GM19328 (cell line): ENCODE measurements at regions not wholly inside any gene's neighbourhood (a gene's known extent, or its start where the extent isn't known, plus 50 kb on each side); places are given as distances from the start of the nearest gene placed in this dataset.
A peak's percentile ranks its signal among the peaks of the same experiment; 100 is the strongest.

Experiments
- ATAC-seq: cut with Tn5 transposase; IDR thresholded peaks from one replicate; pipeline ENCODE4 v1.9.1; 2021; ENCODE audit warnings: mild to moderate bottlenecking, moderate library complexity; ENCODE audit not compliant: unreplicated experiment

- ATAC-seq, result peak; percentile 59
These were observed 201.2 kb upstream of the PRKCQ start for GRCh38 chr10:6781133-6781770.

- no peak for ATAC-seq
These were observed 200.1 kb upstream of the PRKCQ start for GRCh38 chr10:6780008-6780677.

GRCh38 chr10:6778992-6779701 lies 199.1 kb upstream of the PRKCQ start:
- ATAC-seq, result no peak

GRCh38 chr10:6776170-6776569 lies 196.1 kb upstream of the PRKCQ start:
- no peak for ATAC-seq

GRCh38 chr10:6774406-6774805 lies 194.3 kb upstream of the PRKCQ start:
- ATAC-seq, result no peak

- ATAC-seq, result no peak
These were observed 191.3 kb upstream of the PRKCQ start for GRCh38 chr10:6771331-6771730.

- ATAC-seq, result no peak
These were observed 190.8 kb upstream of the PRKCQ start for GRCh38 chr10:6770846-6771245.

GRCh38 chr10:6769704-6770417 lies 189.8 kb upstream of the PRKCQ start:
- ATAC-seq, result no peak

GRCh38 chr10:6766131-6766801 lies 186.2 kb upstream of the PRKCQ start:
- no peak for ATAC-seq

GRCh38 chr10:6763423-6763822 lies 183.3 kb upstream of the PRKCQ start:
- no peak for ATAC-seq

GRCh38 chr10:6763001-6763400 lies 182.9 kb upstream of the PRKCQ start:
- no peak for ATAC-seq

- no peak for ATAC-seq
These were observed 179.9 kb upstream of the PRKCQ start for GRCh38 chr10:6759961-6760360.

GRCh38 chr10:6757158-6757557 lies 177.1 kb upstream of the PRKCQ start:
- no peak for ATAC-seq

- ATAC-seq, result no peak
These were observed 176.6 kb upstream of the PRKCQ start for GRCh38 chr10:6756716-6757115.

- peak; percentile 57 for ATAC-seq
These were observed 175.8 kb upstream of the PRKCQ start for GRCh38 chr10:6755781-6756460.

- ATAC-seq, result no peak
These were observed 173.6 kb upstream of the PRKCQ start for GRCh38 chr10:6753644-6754043.

- no peak for ATAC-seq
These were observed 171.3 kb upstream of the PRKCQ start for GRCh38 chr10:6751363-6751762.

GRCh38 chr10:6748981-6749635 lies 169.0 kb upstream of the PRKCQ start:
- ATAC-seq, result no peak

- no peak for ATAC-seq
These were observed 168.0 kb upstream of the PRKCQ start for GRCh38 chr10:6748029-6748428.

- ATAC-seq, result no peak
These were observed 166.7 kb upstream of the PRKCQ start for GRCh38 chr10:6746782-6747181.
